Prostate gland (tissue), 2 donors: ENCODE measurements at regions not wholly inside any gene's neighbourhood (a gene's known extent, or its start where the extent isn't known, plus 50 kb on each side); places are given as distances from the start of the nearest gene placed in this dataset.

ENCODE experiments used
- POLR2AphosphoS5 ChIP-seq: sonication (generic); formaldehyde crosslinking; IDR thresholded peaks from one replicate; pipeline ENCODE4 v1.6.1; 2017; ENCODE audit warnings: antibody characterized with exemption
- TF ChIP-seq, protein P1 (sequence below), 4 experiments: fragments of 200-600 bp in 2 of 4; fragments of 450-650 bp in 2 of 4; sonication (generic) in 2 of 4; IDR thresholded peaks; 1 replicate in 3 of 4; 2 replicates in 1 of 4; pipeline ENCODE4 v1.5.1; 2016 to 2019; ENCODE audit warnings: antibody characterized with exemption in 4 of 4, mild to moderate bottlenecking in 2 of 4, moderate library complexity in 2 of 4

DNA sequence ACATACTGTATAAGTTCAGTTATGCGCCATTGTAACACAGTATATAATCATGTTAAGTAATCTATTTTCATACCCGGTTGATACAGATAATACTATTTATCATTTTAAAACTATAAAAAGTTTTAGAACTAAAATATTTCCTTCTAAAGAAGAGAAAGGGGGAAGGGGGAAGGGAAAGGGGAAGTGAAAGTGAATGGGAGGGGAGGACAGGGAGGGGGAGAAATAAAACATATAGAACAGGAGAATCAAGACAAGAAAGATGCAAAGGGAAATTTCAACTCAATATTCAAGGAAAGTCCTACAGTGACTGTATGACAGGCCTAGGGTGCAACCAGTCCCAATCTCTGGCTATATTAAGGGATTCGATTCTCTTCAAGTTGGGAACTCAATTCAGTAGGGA, 1278.8 kb downstream of the MAT2B start:
- TF ChIP-seq, protein P1, sequence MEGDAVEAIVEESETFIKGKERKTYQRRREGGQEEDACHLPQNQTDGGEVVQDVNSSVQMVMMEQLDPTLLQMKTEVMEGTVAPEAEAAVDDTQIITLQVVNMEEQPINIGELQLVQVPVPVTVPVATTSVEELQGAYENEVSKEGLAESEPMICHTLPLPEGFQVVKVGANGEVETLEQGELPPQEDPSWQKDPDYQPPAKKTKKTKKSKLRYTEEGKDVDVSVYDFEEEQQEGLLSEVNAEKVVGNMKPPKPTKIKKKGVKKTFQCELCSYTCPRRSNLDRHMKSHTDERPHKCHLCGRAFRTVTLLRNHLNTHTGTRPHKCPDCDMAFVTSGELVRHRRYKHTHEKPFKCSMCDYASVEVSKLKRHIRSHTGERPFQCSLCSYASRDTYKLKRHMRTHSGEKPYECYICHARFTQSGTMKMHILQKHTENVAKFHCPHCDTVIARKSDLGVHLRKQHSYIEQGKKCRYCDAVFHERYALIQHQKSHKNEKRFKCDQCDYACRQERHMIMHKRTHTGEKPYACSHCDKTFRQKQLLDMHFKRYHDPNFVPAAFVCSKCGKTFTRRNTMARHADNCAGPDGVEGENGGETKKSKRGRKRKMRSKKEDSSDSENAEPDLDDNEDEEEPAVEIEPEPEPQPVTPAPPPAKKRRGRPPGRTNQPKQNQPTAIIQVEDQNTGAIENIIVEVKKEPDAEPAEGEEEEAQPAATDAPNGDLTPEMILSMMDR (IDR thresholded peaks at IDR 0.05): no peak
- TF ChIP-seq POLR2AphosphoS5: no peak
